Middle frontal gyrus (tissue), 1 donor: ENCODE measurements at regions not wholly inside any gene's neighbourhood (a gene's known extent, or its start where the extent isn't known, plus 50 kb on each side); places are given as distances from the start of the nearest gene placed in this dataset.

ENCODE experiments used
- DNase-seq: peaks from one replicate; pipeline ENCODE4 v3.0.0-alpha.2; 2015; ENCODE audit warnings: low spot score; ENCODE audit errors: extremely low spot score

DNA sequence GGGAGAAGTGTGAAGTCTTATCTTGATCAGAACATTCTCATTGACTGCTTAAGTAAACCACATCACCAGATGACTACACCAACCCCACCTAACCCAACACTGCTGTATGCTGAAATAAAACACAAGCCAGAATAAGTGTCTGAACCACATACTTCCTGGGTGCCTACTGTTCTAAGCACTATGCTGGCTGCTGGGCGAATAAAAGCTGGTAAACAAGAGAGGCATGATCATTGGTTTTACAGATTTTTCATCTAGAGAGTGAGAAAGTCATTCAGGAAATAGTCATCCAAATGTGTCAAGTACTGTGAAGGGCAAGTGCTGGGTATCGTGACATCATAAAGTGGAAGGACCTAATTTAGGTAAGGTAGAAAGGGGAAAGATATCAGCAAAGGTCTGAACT, 199.0 kb upstream of the SOX9 start:
- DNase-seq: no peak

- no peak for DNase-seq
Measured at GRCh38 chr17:71922439-71922838, 198.4 kb upstream of the SOX9 start.

DNA sequence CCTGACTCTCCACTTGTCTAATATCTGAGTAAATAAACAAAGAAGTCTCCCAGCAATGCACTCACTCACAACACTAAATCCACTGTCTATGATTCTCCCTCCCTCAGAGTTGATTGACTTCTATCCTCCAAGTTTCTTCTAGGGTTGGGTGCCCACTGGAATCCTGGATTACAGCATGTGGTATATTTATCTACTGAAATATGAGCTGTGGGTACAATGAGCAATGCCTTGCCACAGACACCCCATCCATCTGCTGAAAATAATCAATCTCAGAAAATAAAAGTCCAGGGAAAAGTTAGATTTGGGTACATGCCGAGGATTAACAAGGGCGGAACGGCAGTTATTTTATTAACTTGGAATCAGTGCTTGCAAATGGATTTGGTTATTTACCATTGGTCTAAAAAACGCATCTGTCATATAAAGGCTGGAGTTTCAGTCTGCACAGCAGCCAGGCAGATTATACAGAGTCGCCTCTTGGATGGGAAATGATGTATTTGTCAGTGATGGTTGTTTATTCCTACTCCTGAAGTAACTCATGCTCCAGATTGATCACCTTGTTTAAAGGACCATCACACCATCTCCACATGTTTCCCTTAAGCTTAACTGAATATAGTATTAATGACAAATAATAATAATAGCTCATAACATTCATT, 193.9 kb upstream of the SOX9 start:
- no peak for DNase-seq

- DNase-seq: no peak
Measured at GRCh38 chr17:71933306-71933705, 187.5 kb upstream of the SOX9 start.

GRCh38 chr17:71934520-71934919, 186.3 kb upstream of the SOX9 start:
- DNase-seq: no peak

DNA sequence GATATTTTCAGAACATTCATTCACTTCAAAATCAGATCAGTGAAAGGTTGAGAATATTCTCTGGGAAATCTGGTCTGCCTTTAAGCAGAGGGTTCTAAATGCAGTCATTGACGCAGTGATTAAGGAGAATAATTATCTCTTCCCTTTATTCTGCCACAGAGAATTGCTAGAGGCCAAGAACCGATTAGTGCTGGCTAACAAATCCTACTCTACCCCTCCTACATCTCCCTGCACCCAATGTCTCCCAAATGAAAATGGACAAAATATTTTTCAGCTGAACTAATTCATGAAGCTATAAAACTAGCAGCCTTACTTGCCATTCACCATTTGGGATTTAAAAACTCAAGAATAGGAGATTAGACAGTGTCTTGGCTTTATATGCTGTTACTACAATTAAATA, 185.5 kb upstream of the SOX9 start:
- DNase-seq: no peak

DNA sequence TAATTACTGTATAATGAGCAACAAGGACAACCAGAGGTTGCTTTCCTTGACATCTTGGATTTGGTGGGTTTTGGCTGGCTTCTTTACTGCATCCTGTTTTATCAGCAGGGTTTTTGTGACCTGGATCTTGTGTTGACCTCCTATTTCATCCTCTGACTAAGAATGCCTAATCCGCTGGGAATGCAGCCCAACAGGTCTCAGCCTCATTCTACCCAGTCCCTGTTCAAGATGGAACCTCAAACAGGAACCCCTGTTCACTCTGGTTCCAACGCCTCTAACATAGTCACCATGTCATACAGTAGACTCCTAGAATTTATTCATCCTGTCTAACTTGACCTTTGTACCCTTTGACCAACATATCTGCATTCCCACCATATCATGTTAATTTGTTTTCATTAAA, 183.8 kb upstream of the SOX9 start:
- no peak for DNase-seq

DNA sequence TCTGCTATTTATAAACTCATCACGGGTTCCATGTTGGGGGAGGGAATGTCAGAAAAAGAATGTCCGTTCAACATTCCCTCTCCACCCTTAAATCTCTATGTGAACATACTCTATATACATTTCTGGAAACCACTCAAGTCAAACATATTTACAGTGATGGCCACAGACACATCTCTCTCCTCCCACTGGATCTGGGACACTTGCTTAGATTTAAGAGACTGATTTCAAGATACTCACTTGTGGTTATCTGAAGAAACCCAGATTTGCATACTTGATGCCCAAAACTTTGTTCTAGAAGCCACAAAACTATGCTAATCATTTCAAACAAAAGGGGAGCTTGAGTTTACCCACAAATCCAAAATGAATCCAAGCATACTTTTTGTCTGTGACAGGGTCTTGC, 182.9 kb upstream of the SOX9 start:
- no peak for DNase-seq

DNA sequence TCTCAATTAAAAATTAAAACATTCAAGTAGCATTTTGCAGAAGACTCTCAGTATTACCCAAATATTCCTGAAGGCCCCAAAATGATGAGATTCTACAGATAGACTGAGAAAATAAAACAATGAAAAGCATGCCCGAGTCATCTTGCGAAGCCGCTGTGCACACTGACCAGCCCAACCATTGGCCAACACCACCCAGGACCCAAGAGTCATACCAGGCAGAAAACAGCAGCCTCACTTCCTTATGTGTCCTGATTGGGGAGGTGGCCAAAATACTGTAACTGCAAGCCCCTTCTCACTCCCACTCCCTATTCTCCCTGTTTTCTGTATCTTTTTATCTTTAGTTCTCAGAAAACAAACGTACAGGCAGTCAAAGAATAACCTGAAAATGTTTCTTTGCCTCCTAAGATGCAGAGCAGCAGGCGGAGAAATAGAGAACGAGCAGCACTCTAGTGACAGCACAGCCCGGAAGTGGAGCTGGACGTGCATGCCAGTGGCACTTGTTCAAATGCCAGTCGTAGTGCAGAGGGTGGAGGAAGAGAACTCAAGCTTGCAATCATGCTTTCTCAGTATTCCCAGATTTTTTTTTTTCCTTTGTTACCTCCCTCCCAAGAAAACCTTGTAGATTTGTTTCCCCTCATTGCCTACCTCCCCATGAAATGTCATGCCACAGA, 182.3 kb upstream of the SOX9 start:
- DNase-seq: no peak

DNA sequence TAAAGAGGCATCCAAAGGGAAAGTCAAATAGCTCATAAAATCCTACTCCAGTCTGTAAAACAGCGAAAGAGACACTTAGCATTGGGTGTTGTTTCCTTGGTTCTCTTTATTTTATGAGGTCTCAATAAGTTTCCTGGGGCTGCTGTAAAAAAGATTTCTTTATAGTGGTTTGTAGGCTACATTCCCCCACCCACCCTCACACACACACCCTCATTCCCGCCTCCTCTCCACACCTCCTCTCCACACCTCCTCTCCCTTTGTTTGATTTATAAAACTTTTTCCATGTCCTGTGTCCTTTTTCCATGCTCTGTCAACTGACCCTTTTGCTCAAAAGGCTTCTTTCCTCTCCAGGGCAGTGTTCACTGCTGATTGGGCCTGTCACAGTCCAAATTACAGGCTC, 178.9 kb upstream of the SOX9 start:
- no peak for DNase-seq

DNA sequence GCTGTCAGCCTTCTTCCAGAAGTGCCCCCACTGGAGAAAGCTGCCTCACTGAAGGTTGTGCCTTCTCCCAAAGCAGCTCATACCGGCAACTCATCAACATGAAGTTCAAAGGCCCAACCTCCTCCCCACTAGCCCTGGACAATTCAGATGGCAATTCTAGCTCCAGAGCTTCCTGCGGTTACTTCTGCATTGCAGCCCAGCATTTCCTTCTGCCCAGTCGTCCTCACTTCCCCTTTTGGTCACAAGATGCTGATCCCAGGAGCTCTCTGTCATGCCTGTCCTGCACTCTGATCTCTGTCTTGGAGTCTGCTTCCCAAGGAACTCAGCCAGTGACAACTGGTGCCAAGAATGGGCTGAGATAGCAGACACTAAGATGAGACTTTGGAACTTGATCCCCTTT, 178.2 kb upstream of the SOX9 start:
- DNase-seq: no peak

DNA sequence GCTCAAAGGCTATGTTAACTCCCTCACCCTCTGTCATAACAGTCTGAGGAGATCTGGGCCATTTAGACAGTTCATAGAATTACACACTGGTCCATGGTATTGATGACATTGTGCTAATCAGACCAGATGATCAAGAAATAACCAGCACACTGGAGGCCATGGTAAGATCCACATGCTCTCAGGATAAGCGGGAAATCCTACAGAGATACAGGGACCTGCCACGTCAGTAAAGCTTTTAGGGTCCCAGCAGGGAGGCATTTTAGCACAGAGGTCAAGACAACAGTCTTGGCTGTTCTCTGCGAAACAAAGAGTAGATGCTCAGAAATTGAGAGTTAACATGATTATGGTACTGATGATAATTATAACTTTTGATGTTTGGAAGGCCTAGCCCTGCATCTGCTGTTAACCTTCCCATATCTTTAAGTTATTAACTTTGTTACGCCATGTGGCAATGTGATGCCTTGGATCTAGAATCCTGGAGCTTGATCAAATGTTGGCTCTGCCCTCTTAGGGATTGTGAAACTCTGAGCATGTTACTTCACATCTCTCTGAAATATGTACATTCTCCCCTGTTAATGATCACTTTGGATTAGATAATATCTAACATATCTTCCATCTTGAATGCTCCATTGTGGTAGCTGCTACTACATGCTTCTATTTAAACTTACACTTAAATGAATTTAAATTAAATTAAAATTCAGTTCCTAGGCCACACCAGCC, 172.0 kb upstream of the SOX9 start:
- DNase-seq: no peak

- DNase-seq: no peak
Measured at GRCh38 chr17:71959154-71959553, 161.7 kb upstream of the SOX9 start.

DNA sequence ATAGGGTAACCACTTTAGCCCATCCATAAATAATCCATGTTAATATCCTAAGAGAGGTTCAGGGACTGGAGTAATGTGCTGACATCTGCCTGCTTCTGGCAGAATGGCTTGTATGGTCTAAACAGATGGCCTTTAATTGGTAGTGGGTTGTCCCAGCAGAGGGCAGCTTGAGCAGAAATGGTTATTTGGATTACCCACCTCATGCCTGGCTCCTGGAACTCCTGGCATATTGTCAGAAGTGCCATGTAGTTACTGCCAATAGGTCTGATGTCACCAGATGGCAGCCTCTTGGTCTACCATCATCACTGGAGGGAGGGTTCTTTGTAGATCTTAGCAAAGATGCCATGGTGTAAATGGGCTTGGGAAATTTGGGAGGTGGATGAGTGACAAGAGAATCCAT, 157.5 kb upstream of the SOX9 start:
- no peak for DNase-seq

- DNase-seq: no peak
Measured at GRCh38 chr17:71963791-71964190, 157.0 kb upstream of the SOX9 start.

GRCh38 chr17:71964559-71964958, 156.3 kb upstream of the SOX9 start:
- no peak for DNase-seq

- DNase-seq: no peak
Measured at GRCh38 chr17:71966055-71966454, 154.8 kb upstream of the SOX9 start.

GRCh38 chr17:71966459-71967313, 154.1 kb upstream of the SOX9 start:
- no peak for DNase-seq

DNA sequence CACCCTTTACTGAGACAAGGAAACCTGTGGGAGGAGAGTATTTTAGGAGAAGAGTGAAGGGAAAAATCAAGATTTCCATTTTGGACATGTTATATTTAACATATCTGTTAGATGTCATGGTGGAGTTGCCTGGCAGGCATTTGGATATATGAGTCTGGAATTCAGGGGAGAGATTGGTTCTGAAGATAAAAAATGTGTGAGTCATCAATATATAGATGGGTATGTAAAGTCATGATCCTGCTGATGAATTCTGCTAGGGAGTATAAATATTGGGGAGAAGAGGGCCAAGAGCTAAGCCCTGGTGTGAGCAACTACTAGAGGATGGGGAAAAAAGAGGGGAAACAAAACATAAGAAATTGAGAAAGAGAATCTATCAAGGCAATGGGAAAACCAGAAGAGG, 151.3 kb upstream of the SOX9 start:
- DNase-seq: no peak

DNA sequence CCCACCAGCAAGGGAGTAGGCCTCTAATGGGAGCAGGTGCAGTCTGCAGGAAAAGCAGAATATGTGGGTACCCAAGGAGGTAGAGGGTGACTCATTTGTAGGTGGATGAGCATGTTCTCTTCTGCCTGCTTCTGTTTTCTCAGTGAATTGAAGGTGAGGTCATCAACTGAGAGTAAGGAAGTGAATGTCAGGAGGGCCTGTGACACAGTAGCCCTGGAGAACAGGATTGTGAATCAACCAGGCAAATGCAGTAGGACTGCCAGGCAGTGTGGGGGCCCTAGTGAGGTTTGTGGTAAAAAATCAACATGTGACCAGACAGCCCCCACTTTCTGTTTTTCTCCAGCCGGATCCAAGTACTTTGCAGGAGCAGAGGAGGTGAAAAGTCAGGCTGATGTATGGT, 150.5 kb upstream of the SOX9 start:
- no peak for DNase-seq

DNA sequence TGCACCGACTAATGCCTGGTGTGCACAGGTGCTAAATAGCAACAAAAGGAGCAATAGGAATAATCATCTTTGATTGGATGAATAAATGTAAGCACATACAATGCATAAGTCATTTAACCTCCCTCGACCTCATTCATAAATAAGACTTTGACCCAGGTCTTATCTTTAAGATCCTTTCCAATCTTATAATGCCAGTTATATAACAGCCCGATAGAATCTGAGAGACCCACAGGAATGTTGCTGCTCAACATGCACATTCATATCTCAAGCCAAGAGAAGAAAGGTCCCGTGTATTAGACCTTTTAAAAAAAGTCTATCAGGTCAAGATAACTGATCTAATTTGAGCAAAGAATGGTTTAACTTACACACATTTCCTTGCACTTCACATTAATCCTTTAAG, 146.8 kb upstream of the SOX9 start:
- no peak for DNase-seq

- DNase-seq: no peak
Measured at GRCh38 chr17:71975331-71975801, 145.5 kb upstream of the SOX9 start.
